Activated T-cell treated with anti-CD3 and anti-CD28 coated beads, Interleukin-2, amount 50 U/mL, for 72 hours (primary cell): ENCODE measurements at regions not wholly inside any gene's neighbourhood (a gene's known extent, or its start where the extent isn't known, plus 50 kb on each side); places are given as distances from the start of the nearest gene placed in this dataset.

Experiments used
- ATAC-seq, 2 donors: fragments of 150-1000 bp; cut with Tn5 transposase; replicated peaks in 1 of 2; 2 replicates each; pipeline ENCODE4 v1.10.0; 2021; ENCODE audit warnings: moderate library complexity in 2 of 2, mild to moderate bottlenecking in 1 of 2
- DNase-seq, 2 donors: peaks; one replicate each; pipeline ENCODE4 v3.0.0; 2021 to 2022; ENCODE audit warnings: mixed read lengths in 1 of 2
- H3K27ac Mint-ChIP-seq: one replicate; pipeline ENCODE4 v1.8.0; 2022; ENCODE audit warnings: mild to moderate bottlenecking, moderate library complexity, mixed read lengths
- H3K27me3 Mint-ChIP-seq: one replicate; pipeline ENCODE4 v1.8.0; 2022; ENCODE audit warnings: low read depth, mixed read lengths
- H3K36me3 Mint-ChIP-seq, 2 donors: one replicate each; pipeline ENCODE4 v1.8.0; 2022; ENCODE audit warnings: mixed read lengths in 2 of 2, mild to moderate bottlenecking in 1 of 2; ENCODE audit not compliant: insufficient read depth in 2 of 2
- H3K4me1 Mint-ChIP-seq: one replicate; pipeline ENCODE4 v1.8.0; 2022; ENCODE audit warnings: low read depth, mixed read lengths
- H3K4me3 Mint-ChIP-seq, 2 donors: one replicate each; pipeline ENCODE4 v1.8.0; 2022; ENCODE audit warnings: mild to moderate bottlenecking in 2 of 2, mixed read lengths in 2 of 2, moderate library complexity in 2 of 2
- H3K9me3 Mint-ChIP-seq, 2 donors: one replicate each; pipeline ENCODE4 v1.8.0; 2022; ENCODE audit warnings: mixed read lengths in 2 of 2

DNA sequence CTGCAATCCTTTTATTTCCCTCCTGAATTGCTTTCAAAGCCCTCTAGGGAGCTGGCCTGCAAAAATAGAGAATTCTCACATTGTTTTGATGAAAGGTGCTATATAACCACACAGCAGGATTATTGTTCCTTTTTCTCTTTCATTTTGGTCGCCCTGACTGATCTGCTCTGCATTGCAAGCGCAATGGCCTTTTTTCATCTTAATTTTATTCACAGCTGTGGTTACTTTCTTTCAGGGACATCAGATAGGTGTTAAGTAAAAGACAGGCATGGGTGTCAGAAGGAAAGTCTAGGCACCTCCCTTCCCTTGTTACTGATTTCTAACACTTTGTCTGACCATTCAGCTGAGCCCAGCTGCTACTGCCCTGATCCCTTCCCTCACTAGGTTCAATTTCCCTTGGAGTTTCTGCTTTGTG lies 850.5 kb upstream of the MAP3K7 start:
- peaks cover 3 to 6% of the 10 kb centered on the region in 2 donors for H3K9me3 Mint-ChIP-seq
- H3K27me3 Mint-ChIP-seq: no peaks in the 10 kb centered on the region
- no peaks in the 10 kb centered on the region for H3K36me3 Mint-ChIP-seq
- no peaks in the 10 kb centered on the region for H3K4me1 Mint-ChIP-seq
- no peak overlapping the region for H3K4me3 Mint-ChIP-seq
- no peak for ATAC-seq
- no peak overlapping the region for H3K27ac Mint-ChIP-seq
- DNase-seq: no peak

DNA sequence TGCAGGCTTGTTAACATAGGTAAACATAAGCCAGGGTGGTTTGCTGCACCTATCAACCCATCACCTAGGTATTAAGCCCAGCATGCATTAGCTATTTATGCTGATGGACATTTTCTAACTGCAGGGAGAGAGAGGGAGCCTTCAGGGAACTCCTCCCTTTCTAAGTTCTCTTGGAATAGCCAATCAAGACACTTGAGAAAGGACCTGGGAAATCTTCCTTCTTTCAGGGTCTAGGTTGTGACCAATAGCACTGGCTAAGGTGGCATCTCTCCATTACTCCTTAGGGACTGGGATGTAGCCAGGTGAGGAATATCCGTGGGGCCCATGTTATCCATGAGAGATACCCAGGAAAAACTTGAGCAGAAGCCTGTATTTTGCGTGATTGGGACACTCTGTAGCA lies 849.6 kb upstream of the MAP3K7 start:
- no peak overlapping the region for H3K4me3 Mint-ChIP-seq
- no peaks in the 10 kb centered on the region for H3K36me3 Mint-ChIP-seq
- DNase-seq (no peak), ATAC-seq (no peak)
- H3K4me1 Mint-ChIP-seq: no peaks in the 10 kb centered on the region
- H3K27ac Mint-ChIP-seq: no peak overlapping the region
- H3K27me3 Mint-ChIP-seq: no peaks in the 10 kb centered on the region
- H3K9me3 Mint-ChIP-seq: peaks cover 3 to 6% of the 10 kb centered on the region in 2 donors

DNA sequence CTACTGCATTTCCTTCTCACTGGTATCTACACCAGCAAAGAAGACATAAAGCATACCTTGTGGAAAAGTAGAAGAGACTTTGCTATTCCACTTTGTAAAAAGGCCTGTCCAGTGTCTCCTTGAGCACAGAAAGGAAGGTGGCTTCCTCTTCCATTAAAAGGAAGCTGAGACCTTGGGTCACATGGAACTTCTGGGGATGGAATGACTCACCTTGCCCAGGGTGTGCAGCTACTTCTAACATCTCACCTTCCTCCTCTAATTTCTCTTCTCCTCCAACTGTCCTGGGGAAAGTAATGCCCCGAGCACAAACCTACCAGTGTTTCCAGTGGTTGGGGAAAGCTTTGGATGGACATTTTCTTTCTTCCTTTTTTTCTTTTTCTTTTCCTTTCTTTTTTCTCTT lies 848.8 kb upstream of the MAP3K7 start:
- Mint-ChIP-seq H3K27me3 (no peaks in the 10 kb centered on the region), H3K4me1 (no peaks in the 10 kb centered on the region), H3K4me3 (no peak overlapping the region), H3K27ac (no peak overlapping the region), H3K9me3 (peaks cover 3% of the 10 kb centered on the region in 2 donors), H3K36me3 (no peaks in the 10 kb centered on the region)
- DNase-seq (no peak), ATAC-seq (no peak)

GRCh38 chr6:91434576-91434975 lies 847.7 kb upstream of the MAP3K7 start:
- no peaks in the 10 kb centered on the region for H3K27me3 Mint-ChIP-seq
- no peak overlapping the region for H3K27ac Mint-ChIP-seq
- H3K4me3 Mint-ChIP-seq: no peak overlapping the region
- no peaks in the 10 kb centered on the region for H3K4me1 Mint-ChIP-seq
- DNase-seq (no peak), ATAC-seq (no peak)
- peaks cover 3% of the 10 kb centered on the region in 2 donors for H3K9me3 Mint-ChIP-seq
- H3K36me3 Mint-ChIP-seq: no peaks in the 10 kb centered on the region

- Mint-ChIP-seq H3K9me3 (peaks cover 3% of the 10 kb centered on the region in 2 donors), H3K27ac (no peak overlapping the region), H3K27me3 (no peaks in the 10 kb centered on the region), H3K4me3 (no peak overlapping the region), H3K4me1 (no peaks in the 10 kb centered on the region), H3K36me3 (no peaks in the 10 kb centered on the region)
- no peak for DNase-seq
- no peak for ATAC-seq
Measured at GRCh38 chr6:91433660-91434534, 847.0 kb upstream of the MAP3K7 start.

GRCh38 chr6:91428953-91429560 lies 842.2 kb upstream of the MAP3K7 start:
- DNase-seq (no peak), ATAC-seq (no peak)
- Mint-ChIP-seq H3K27ac (no peak overlapping the region), H3K36me3 (no peaks in the 10 kb centered on the region), H3K9me3 (peaks cover 0 to 7% of the 10 kb centered on the region in 2 donors), H3K27me3 (no peaks in the 10 kb centered on the region), H3K4me1 (no peaks in the 10 kb centered on the region), H3K4me3 (no peak overlapping the region)

GRCh38 chr6:91428296-91428695 lies 841.4 kb upstream of the MAP3K7 start:
- Mint-ChIP-seq H3K36me3 (no peaks in the 10 kb centered on the region), H3K4me1 (no peaks in the 10 kb centered on the region), H3K27ac (no peak overlapping the region), H3K4me3 (no peak overlapping the region), H3K27me3 (no peaks in the 10 kb centered on the region), H3K9me3 (peaks cover 0 to 7% of the 10 kb centered on the region in 2 donors)
- ATAC-seq: no peak
- no peak for DNase-seq

DNA sequence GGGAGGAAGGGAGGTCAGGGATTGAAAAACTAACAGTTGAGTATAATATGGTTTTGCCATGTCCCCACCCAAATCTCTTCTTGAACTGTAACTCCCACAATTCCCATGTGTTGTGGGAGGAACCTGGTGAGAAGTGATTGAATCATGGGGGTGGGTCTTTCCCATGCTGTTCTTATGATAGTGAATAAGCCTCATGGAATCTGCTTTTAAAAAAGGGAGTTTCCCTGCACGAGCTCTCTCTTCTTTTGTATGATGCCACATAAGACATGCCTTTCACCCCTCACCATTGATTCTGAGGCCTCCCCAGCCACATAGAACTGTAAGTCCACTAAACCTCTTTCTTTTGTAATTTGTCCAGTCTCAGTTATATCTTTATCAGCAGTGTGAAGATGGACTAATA lies 833.4 kb upstream of the MAP3K7 start:
- no peak for DNase-seq
- Mint-ChIP-seq H3K27me3 (no peaks in the 10 kb centered on the region), H3K4me1 (no peaks in the 10 kb centered on the region), H3K36me3 (no peaks in the 10 kb centered on the region), H3K27ac (no peak overlapping the region), H3K4me3 (no peak overlapping the region), H3K9me3 (peaks cover 9 to 12% of the 10 kb centered on the region in 2 donors)
- ATAC-seq: no peak

GRCh38 chr6:91415031-91415605 lies 828.2 kb upstream of the MAP3K7 start:
- Mint-ChIP-seq H3K27me3 (no peaks in the 10 kb centered on the region), H3K4me3 (no peak overlapping the region), H3K4me1 (no peaks in the 10 kb centered on the region), H3K27ac (no peak overlapping the region), H3K36me3 (no peaks in the 10 kb centered on the region), H3K9me3 (peaks cover 6 to 7% of the 10 kb centered on the region in 2 donors)
- ATAC-seq (no peak), DNase-seq (no peak)

GRCh38 chr6:91412532-91412931 lies 825.7 kb upstream of the MAP3K7 start:
- ATAC-seq: no peak
- no peak overlapping the region for H3K4me3 Mint-ChIP-seq
- no peaks in the 10 kb centered on the region for H3K36me3 Mint-ChIP-seq
- no peaks in the 10 kb centered on the region for H3K4me1 Mint-ChIP-seq
- no peak overlapping the region for H3K27ac Mint-ChIP-seq
- no peaks in the 10 kb centered on the region for H3K27me3 Mint-ChIP-seq
- peaks cover 0 to 7% of the 10 kb centered on the region in 2 donors for H3K9me3 Mint-ChIP-seq
- no peak for DNase-seq

- Mint-ChIP-seq H3K27me3 (no peaks in the 10 kb centered on the region), H3K4me3 (no peak overlapping the region), H3K4me1 (no peaks in the 10 kb centered on the region), H3K36me3 (no peaks in the 10 kb centered on the region), H3K9me3 (peaks cover 0 to 5% of the 10 kb centered on the region in 2 donors), H3K27ac (no peak overlapping the region)
- DNase-seq (no peak), ATAC-seq (no peak)
Measured at GRCh38 chr6:91407706-91408105, 820.8 kb upstream of the MAP3K7 start.

- no peak overlapping the region for H3K4me3 Mint-ChIP-seq
Measured at GRCh38 chr6:91392951-91393350, 806.1 kb upstream of the MAP3K7 start.

GRCh38 chr6:91387290-91388059 lies 800.6 kb upstream of the MAP3K7 start:
- H3K4me3 Mint-ChIP-seq: no peak overlapping the region
- no peak for ATAC-seq
- H3K36me3 Mint-ChIP-seq: peaks cover 0 to 2% of the 10 kb centered on the region in 2 donors
- no peak for DNase-seq
- peaks cover 9 to 10% of the 10 kb centered on the region in 2 donors for H3K9me3 Mint-ChIP-seq
- H3K4me1 Mint-ChIP-seq: no peaks in the 10 kb centered on the region
- H3K27ac Mint-ChIP-seq: no peak overlapping the region
- H3K27me3 Mint-ChIP-seq: no peaks in the 10 kb centered on the region

More at GRCh38 chr6:91392951-91393350, 806.1 kb upstream of the MAP3K7 start:
- no peaks in the 10 kb centered on the region for H3K36me3 Mint-ChIP-seq
- ATAC-seq (no peak), DNase-seq (no peak)
- H3K27me3 Mint-ChIP-seq: no peaks in the 10 kb centered on the region
- H3K9me3 Mint-ChIP-seq: peaks cover 4 to 9% of the 10 kb centered on the region in 2 donors
- no peak overlapping the region for H3K27ac Mint-ChIP-seq
- H3K4me1 Mint-ChIP-seq: no peaks in the 10 kb centered on the region
